AG09309 (cell line): ENCODE measurements at regions not wholly inside any gene's neighbourhood (a gene's known extent, or its start where the extent isn't known, plus 50 kb on each side); places are given as distances from the start of the nearest gene placed in this dataset.

Source experiments
- DNase-seq: peaks from one replicate; pipeline ENCODE4 v3.0.0-alpha.2; 2010; ENCODE audit warnings: low read depth
- H3K4me3 ChIP-seq: 2 replicates; pipeline ENCODE4 v1.5.1; 2011; ENCODE audit warnings: mild to moderate bottlenecking, low read depth, low read length, moderate library complexity; ENCODE audit not compliant: control insufficient read depth
- CTCF ChIP-seq: IDR thresholded peaks from 2 replicates; pipeline ENCODE4 v1.5.1; 2011; ENCODE audit warnings: mild to moderate bottlenecking, low read depth, low read length, inconsistent platforms; ENCODE audit not compliant: insufficient read depth, control insufficient read depth; ENCODE audit errors: missing control alignments

GRCh38 chr11:104725796-104726408 is 172.4 kb downstream of the CASP12 start:
- no peak overlapping the region for H3K4me3 ChIP-seq
- DNase-seq: no peak
- no peak for TF ChIP-seq CTCF

GRCh38 chr11:104713401-104713800 is 184.9 kb downstream of the CASP12 start:
- DNase-seq: no peak
- H3K4me3 ChIP-seq: no peak overlapping the region
- no peak for TF ChIP-seq CTCF

GRCh38 chr11:104705490-104706190 is 192.6 kb downstream of the CASP12 start:
- no peak overlapping the region for H3K4me3 ChIP-seq
- no peak for TF ChIP-seq CTCF
- DNase-seq: no peak

GRCh38 chr11:104704888-104705287 is 193.4 kb downstream of the CASP12 start:
- no peak overlapping the region for H3K4me3 ChIP-seq
- no peak for DNase-seq
- TF ChIP-seq CTCF: no peak

- no peak for DNase-seq
- TF ChIP-seq CTCF: no peak
- no peak overlapping the region for H3K4me3 ChIP-seq
Observed at GRCh38 chr11:104704146-104704830, 194.0 kb downstream of the CASP12 start.

GRCh38 chr11:104700609-104701008 is 197.7 kb downstream of the CASP12 start:
- DNase-seq: no peak
- H3K4me3 ChIP-seq: no peak overlapping the region
- TF ChIP-seq CTCF: no peak
